Stomach (tissue), 8 donors: ENCODE measurements at regions not wholly inside any gene's neighbourhood (a gene's known extent, or its start where the extent isn't known, plus 50 kb on each side); places are given as distances from the start of the nearest gene placed in this dataset.

ENCODE experiments used
- DNase-seq, 2 donors: peaks; one replicate each; pipeline versions ENCODE4 v3.0.0 to v3.0.0-alpha.2; 2013 to 2019
- H3K27ac ChIP-seq, 5 donors: fragments of 200-600 bp in 4 of 5; sonication (generic) in 4 of 5; one replicate each; pipeline ENCODE4 v1.5.1; 2013 to 2019; ENCODE audit warnings: mild to moderate bottlenecking in 1 of 5, moderate library complexity in 1 of 5
- H3K27me3 ChIP-seq, 3 donors: fragments of 200-600 bp; sonication (generic); one replicate each; pipeline ENCODE4 v1.5.1; 2017 to 2019; ENCODE audit warnings: mixed run types in 1 of 3
- H3K36me3 ChIP-seq, 4 donors: fragments of 200-600 bp; sonication (generic); 1 replicate in 3 of 4; 2 replicates in 1 of 4; pipeline ENCODE4 v1.5.1; 2016 to 2019
- H3K4me1 ChIP-seq, 4 donors: fragments of 200-600 bp; sonication (generic); one replicate each; pipeline ENCODE4 v1.5.1; 2016 to 2019
- H3K4me3 ChIP-seq, 4 donors: fragments of 200-600 bp; sonication (generic) in 3 of 4; one replicate each; pipeline ENCODE4 v1.5.1; 2016 to 2019; ENCODE audit warnings: mild to moderate bottlenecking in 1 of 4
- H3K9me3 ChIP-seq, 4 donors: fragments of 200-600 bp; sonication (generic); one replicate each; pipeline ENCODE4 v1.5.1; 2016 to 2019
- EP300 ChIP-seq: sonication (generic); formaldehyde crosslinking; IDR thresholded peaks from one replicate; pipeline ENCODE4 v1.6.1; 2017; ENCODE audit warnings: antibody characterized with exemption
- POLR2A ChIP-seq, 4 donors: fragments of 450-650 bp; IDR thresholded peaks; one replicate each; pipeline ENCODE4 v1.6.1; 2016; ENCODE audit warnings: antibody characterized with exemption in 4 of 4, control low read depth in 2 of 4, mild to moderate bottlenecking in 1 of 4, moderate library complexity in 1 of 4
- POLR2AphosphoS5 ChIP-seq, 3 donors: sonication (generic); formaldehyde crosslinking; IDR thresholded peaks; one replicate each; pipeline ENCODE4 v1.6.1; 2016; ENCODE audit warnings: antibody characterized with exemption in 3 of 3
- WGBS, 5 donors: extraction: QIAGEN DNeasy Blood & Tissue Kit in 3 of 5; methylation state at CpG; one replicate each; pipeline versions ENCODE4 v1.1.5 to v1.1.7; 2013 to 2018; 5-methylcytosine and 5-hydroxymethylcytosine counted together
- intact Hi-C: fragments of 100-400 bp; cut with DNase I; formaldehyde crosslinking; loops from one replicate; pipeline ENCODE4 v1.15.1; 2023; ENCODE audit warnings: low total_unique reads
- TF ChIP-seq, protein P1 (sequence below), 7 experiments: fragments of 450-650 bp in 4 of 7; fragments of 200-600 bp in 3 of 7; sonication (generic) in 3 of 7; IDR thresholded peaks; one replicate each; pipeline ENCODE4 v1.5.1; 2016 to 2019; ENCODE audit warnings: antibody characterized with exemption in 7 of 7, control low read depth in 2 of 7, mild to moderate bottlenecking in 1 of 7
- donor health status: healthy with polysubstance abuse.
- donor health status: Bipolar disorder and iron deficiency.
- donor health status: healthy.

DNA sequence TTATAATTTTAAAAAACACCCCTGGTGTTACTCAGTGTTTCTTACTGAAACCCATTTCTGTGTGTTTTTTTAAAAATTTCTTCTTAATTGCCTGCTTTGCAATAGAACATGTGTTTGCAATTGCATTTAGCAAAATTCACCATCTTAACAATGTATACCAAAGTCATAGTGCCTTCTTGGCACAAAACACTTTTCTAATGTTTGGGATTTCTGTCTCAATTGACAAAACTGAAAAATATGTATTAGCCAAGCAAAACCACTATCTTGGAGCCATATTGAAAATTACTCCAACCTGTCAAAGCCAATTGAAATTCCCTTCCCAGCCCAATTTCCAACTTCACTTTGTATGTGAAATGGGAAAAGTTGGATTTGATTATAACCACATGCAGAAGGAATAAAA, 88.4 kb upstream of the RSPO3 start:
- H3K27me3 ChIP-seq: no peaks in the 10 kb centered on the region
- intact Hi-C loops: no loop called here
- TF ChIP-seq EP300 (no peak), POLR2AphosphoS5 (IDR thresholded peaks at IDR 0.05) (no peak), POLR2A (IDR thresholded peaks at IDR 0.05) (no peak)
- TF ChIP-seq, protein P1, sequence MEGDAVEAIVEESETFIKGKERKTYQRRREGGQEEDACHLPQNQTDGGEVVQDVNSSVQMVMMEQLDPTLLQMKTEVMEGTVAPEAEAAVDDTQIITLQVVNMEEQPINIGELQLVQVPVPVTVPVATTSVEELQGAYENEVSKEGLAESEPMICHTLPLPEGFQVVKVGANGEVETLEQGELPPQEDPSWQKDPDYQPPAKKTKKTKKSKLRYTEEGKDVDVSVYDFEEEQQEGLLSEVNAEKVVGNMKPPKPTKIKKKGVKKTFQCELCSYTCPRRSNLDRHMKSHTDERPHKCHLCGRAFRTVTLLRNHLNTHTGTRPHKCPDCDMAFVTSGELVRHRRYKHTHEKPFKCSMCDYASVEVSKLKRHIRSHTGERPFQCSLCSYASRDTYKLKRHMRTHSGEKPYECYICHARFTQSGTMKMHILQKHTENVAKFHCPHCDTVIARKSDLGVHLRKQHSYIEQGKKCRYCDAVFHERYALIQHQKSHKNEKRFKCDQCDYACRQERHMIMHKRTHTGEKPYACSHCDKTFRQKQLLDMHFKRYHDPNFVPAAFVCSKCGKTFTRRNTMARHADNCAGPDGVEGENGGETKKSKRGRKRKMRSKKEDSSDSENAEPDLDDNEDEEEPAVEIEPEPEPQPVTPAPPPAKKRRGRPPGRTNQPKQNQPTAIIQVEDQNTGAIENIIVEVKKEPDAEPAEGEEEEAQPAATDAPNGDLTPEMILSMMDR (IDR thresholded peaks at IDR 0.05): no peak
- H3K4me1 ChIP-seq: peaks cover 0 to 10% (median 0%) of the 10 kb centered on the region in 4 donors
- no peaks in the 10 kb centered on the region for H3K9me3 ChIP-seq
- DNase-seq: no peak
- H3K36me3 ChIP-seq: no peaks in the 10 kb centered on the region
- H3K27ac ChIP-seq: no peak overlapping the region
- no peak overlapping the region for H3K4me3 ChIP-seq

DNA sequence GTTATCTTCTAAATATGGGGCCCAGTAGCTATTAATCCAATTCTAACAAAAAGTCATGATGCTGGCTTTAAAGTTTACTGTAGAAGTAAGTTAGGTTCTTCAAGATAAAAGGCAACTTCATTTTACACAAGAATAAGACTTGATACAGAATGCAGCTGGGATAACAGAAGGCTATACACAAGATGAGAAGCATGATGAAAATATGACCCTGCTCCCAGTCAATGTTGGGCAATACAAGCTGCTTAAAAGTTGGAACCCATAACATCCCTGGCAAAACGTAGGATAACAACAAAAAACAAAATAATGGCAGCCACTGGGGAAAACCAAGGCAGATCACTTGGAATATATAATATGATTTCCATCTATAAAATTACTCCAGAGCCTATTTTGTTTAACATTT, 87.6 kb upstream of the RSPO3 start:
- TF ChIP-seq, protein P1 (IDR thresholded peaks at IDR 0.05): no peak
- TF ChIP-seq POLR2A (IDR thresholded peaks at IDR 0.05): no peak
- TF ChIP-seq EP300: no peak
- no peak for TF ChIP-seq POLR2AphosphoS5 (IDR thresholded peaks at IDR 0.05)
- no peak overlapping the region for H3K4me3 ChIP-seq
- no peaks in the 10 kb centered on the region for H3K27me3 ChIP-seq
- H3K9me3 ChIP-seq: no peaks in the 10 kb centered on the region
- no peak for DNase-seq
- H3K36me3 ChIP-seq: no peaks in the 10 kb centered on the region
- no peak overlapping the region for H3K27ac ChIP-seq
- intact Hi-C loops: no loop called here
- peaks cover 0 to 6% (median 0%) of the 10 kb centered on the region in 4 donors for H3K4me1 ChIP-seq
- WGBS, 5 donors: 52 to 64% (median 62%) methylated on average over 1 of the region's 1 CpG

DNA sequence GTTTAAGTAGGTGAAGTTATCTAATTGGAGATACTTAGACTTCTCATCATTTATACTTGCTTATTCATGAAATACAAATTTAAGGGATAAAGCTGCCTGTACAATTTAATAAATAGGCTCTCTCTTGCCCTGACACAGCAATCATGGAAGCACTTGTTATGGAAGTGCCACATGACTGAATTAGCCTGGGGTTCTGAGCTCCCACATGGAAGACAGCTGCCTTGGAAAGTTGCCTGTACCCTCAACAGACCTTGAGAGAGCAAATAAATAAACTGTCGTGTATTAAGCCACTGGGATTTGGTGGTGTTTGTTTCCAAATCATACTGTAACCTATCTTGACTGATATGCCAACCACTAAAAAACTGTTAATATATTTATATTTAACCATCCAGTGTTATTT, 87.0 kb upstream of the RSPO3 start:
- Histone ChIP-seq H3K4me1 (no peaks in the 10 kb centered on the region), H3K27me3 (no peaks in the 10 kb centered on the region), H3K4me3 (no peak overlapping the region), H3K27ac (no peak overlapping the region), H3K36me3 (no peaks in the 10 kb centered on the region), H3K9me3 (no peaks in the 10 kb centered on the region)
- WGBS, 5 donors: 28 to 51% (median 33%) methylated on average over 1 of the region's 1 CpG
- no peak for TF ChIP-seq POLR2AphosphoS5 (IDR thresholded peaks at IDR 0.05)
- intact Hi-C loops: no loop called here
- DNase-seq: no peak

DNA sequence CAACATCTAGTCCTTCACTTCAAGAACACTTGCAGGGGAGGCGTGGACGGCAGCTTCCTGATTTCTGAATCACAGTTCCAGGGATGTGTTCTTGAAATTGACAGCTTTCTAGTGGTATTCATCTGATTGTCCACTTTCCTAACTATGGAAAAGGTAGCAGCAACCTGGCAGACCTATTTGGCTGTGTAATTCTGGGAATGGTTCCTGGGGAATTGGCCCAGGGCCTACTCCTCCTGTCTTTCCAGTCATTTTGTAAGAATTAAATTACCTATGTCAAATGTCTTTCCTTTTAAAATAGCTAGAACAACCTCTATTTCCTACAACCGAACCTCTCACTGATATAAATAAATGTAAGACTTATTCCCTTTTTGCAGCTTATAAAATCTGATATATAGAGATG, 85.5 kb upstream of the RSPO3 start:
- Histone ChIP-seq H3K9me3 (no peaks in the 10 kb centered on the region), H3K4me1 (no peaks in the 10 kb centered on the region), H3K36me3 (no peaks in the 10 kb centered on the region), H3K27me3 (no peaks in the 10 kb centered on the region), H3K27ac (no peak overlapping the region), H3K4me3 (no peak overlapping the region)
- intact Hi-C loops: no loop called here
- 89 to 98% (median 95%) methylated on average over 3 of the region's 3 CpGs for WGBS, 5 donors
- TF ChIP-seq POLR2A (IDR thresholded peaks at IDR 0.05): no peak
- TF ChIP-seq, protein P1 (IDR thresholded peaks at IDR 0.05): no peak
- no peak for TF ChIP-seq EP300
- no peak for TF ChIP-seq POLR2AphosphoS5 (IDR thresholded peaks at IDR 0.05)
- DNase-seq: no peak

DNA sequence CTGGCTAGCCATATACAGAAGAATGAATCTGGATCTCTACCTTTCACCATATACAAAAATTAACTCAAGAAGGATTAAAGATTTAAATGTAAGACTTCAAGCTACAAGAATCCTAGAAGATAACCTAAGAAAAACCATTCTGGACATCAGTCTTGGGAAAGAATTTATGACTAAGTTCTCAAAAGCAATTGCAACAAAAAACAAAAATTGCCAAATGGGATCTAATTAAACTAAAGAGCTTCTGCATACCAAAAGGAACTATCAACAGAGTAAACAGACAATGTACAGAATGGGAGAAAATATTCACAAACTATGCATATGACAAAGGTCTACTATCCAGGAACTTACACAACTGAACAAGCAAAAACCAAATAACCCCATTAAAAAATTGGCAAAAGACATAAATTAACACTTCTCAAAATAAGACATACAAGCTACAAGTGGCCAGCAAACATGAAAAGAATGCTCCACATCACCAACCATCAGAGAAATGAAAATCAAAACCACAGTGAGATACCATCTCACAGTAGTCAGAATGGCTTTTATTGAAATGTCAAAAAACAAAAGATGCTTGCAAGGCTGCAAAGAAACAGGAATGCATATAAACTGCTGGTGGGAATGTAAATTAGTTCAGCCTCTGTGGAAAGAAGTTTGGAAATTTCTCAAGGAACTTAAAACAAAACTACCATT, 66.8 kb upstream of the RSPO3 start:
- intact Hi-C loops: no loop called here
- Histone ChIP-seq H3K36me3 (no peaks in the 10 kb centered on the region), H3K4me1 (no peaks in the 10 kb centered on the region), H3K27me3 (no peaks in the 10 kb centered on the region), H3K27ac (no peak overlapping the region), H3K4me3 (no peak overlapping the region), H3K9me3 (peaks cover 0 to 6% (median 0%) of the 10 kb centered on the region in 4 donors)
- TF ChIP-seq POLR2A (IDR thresholded peaks at IDR 0.05) (no peak), EP300 (no peak), POLR2AphosphoS5 (IDR thresholded peaks at IDR 0.05) (no peak)
- TF ChIP-seq, protein P1 (IDR thresholded peaks at IDR 0.05): no peak
- DNase-seq: no peak
